Ishikawa (cell line): ENCODE measurements at regions not wholly inside any gene's neighbourhood (a gene's known extent, or its start where the extent isn't known, plus 50 kb on each side); places are given as distances from the start of the nearest gene placed in this dataset.

ENCODE experiments used
- CREB1 ChIP-seq: IDR thresholded peaks from 2 replicates; pipeline ENCODE4 v1.6.1; 2012; ENCODE audit warnings: low read depth
- EP300 ChIP-seq: IDR thresholded peaks from 2 replicates; pipeline ENCODE4 v1.6.1; 2012; ENCODE audit warnings: borderline replicate concordance
- MAX ChIP-seq: IDR thresholded peaks from 2 replicates; pipeline ENCODE4 v1.6.1; 2012
- NFIC ChIP-seq: IDR thresholded peaks from 2 replicates; pipeline ENCODE4 v1.6.1; 2012
- RAD21 ChIP-seq: IDR thresholded peaks from 2 replicates; pipeline ENCODE4 v1.6.1; 2012; ENCODE audit warnings: low read depth
- TAF1 ChIP-seq: IDR thresholded peaks from 2 replicates; pipeline ENCODE4 v1.6.1; 2012; ENCODE audit warnings: low read depth, mild to moderate bottlenecking
- TCF12 ChIP-seq: IDR thresholded peaks from 2 replicates; pipeline ENCODE4 v1.6.1; 2012; ENCODE audit warnings: low read depth
- YY1 ChIP-seq: IDR thresholded peaks from 2 replicates; pipeline ENCODE4 v1.6.1; 2012; ENCODE audit warnings: low read depth
- TF ChIP-seq, protein P1 (sequence below): IDR thresholded peaks from 2 replicates; pipeline ENCODE4 v1.6.1; 2012; ENCODE audit warnings: low read depth, mild to moderate bottlenecking
- TF ChIP-seq, protein P2 (sequence below): IDR thresholded peaks from 2 replicates; pipeline ENCODE4 v1.6.1; 2012

- TF ChIP-seq RAD21 (no peak), NFIC (no peak), TCF12 (no peak), CREB1 (no peak), MAX (no peak), TAF1 (no peak), YY1 (no peak), EP300 (no peak)
- TF ChIP-seq, protein P1, sequence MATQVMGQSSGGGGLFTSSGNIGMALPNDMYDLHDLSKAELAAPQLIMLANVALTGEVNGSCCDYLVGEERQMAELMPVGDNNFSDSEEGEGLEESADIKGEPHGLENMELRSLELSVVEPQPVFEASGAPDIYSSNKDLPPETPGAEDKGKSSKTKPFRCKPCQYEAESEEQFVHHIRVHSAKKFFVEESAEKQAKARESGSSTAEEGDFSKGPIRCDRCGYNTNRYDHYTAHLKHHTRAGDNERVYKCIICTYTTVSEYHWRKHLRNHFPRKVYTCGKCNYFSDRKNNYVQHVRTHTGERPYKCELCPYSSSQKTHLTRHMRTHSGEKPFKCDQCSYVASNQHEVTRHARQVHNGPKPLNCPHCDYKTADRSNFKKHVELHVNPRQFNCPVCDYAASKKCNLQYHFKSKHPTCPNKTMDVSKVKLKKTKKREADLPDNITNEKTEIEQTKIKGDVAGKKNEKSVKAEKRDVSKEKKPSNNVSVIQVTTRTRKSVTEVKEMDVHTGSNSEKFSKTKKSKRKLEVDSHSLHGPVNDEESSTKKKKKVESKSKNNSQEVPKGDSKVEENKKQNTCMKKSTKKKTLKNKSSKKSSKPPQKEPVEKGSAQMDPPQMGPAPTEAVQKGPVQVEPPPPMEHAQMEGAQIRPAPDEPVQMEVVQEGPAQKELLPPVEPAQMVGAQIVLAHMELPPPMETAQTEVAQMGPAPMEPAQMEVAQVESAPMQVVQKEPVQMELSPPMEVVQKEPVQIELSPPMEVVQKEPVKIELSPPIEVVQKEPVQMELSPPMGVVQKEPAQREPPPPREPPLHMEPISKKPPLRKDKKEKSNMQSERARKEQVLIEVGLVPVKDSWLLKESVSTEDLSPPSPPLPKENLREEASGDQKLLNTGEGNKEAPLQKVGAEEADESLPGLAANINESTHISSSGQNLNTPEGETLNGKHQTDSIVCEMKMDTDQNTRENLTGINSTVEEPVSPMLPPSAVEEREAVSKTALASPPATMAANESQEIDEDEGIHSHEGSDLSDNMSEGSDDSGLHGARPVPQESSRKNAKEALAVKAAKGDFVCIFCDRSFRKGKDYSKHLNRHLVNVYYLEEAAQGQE, result no peak
- TF ChIP-seq, protein P2, sequence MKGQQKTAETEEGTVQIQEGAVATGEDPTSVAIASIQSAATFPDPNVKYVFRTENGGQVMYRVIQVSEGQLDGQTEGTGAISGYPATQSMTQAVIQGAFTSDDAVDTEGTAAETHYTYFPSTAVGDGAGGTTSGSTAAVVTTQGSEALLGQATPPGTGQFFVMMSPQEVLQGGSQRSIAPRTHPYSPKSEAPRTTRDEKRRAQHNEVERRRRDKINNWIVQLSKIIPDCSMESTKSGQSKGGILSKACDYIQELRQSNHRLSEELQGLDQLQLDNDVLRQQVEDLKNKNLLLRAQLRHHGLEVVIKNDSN, result no peak
Observed at GRCh38 chr20:29874476-29875202, 1382.8 kb upstream of the DEFB115 start.
